ENCODE measurements at regions not wholly inside any gene's neighbourhood (a gene's known extent, or its start where the extent isn't known, plus 50 kb on each side); places are given as distances from the start of the nearest gene placed in this dataset.

GRCh38 chr16:82567175-82567574 is 59.6 kb upstream of the CDH13 start:
- no peak for TF ChIP-seq ZSCAN29 (IDR thresholded peaks at IDR 0.05)
- Histone ChIP-seq H3K4me3 (no peak overlapping the region), H3K9me1 (ENCODE audit: control insufficient read depth, insufficient read depth, low read length) (no peaks in the 10 kb centered on the region), H3K4me2 (ENCODE audit: insufficient read depth, low read length) (no peak overlapping the region), H3K9me3 (replicated peaks; ENCODE audit: control insufficient read depth, insufficient read depth, low read depth, low read length) (no peaks in the 10 kb centered on the region), H3K4me1 (replicated peaks in 1 of 2; ENCODE audit: control insufficient read depth in 2 of 2, insufficient read depth in 2 of 2, low read length in 2 of 2) (no peaks in the 10 kb centered on the region), H2AFZ (ENCODE audit: low read depth, low read length) (no peak overlapping the region), H4K20me1 (replicated peaks; ENCODE audit: control insufficient read depth, insufficient read depth, low read length) (no peaks in the 10 kb centered on the region), H3K9ac (ENCODE audit: insufficient read depth in 1 of 2, low read depth in 2 of 2, low read length in 2 of 2) (no peak overlapping the region), H3K27ac (ENCODE audit: extremely low read depth, low read depth, low read length) (no peak overlapping the region), H3K36me3 (ENCODE audit: control insufficient read depth, insufficient read depth, low read length) (no peaks in the 10 kb centered on the region), H3K27me3 (ENCODE audit: control insufficient read depth in 2 of 2, insufficient read depth in 2 of 2, low read length in 2 of 2) (no peaks in the 10 kb centered on the region), H3K79me2 (ENCODE audit: control insufficient read depth, insufficient read depth, low read length) (no peaks in the 10 kb centered on the region)
- no peak for DNase-seq (ENCODE audit: extremely low read depth in 1 of 4, low spot score in 3 of 4)
- intact Hi-C loops (cut with micrococcal nuclease) (no loop called here), in situ Hi-C loops (cut with MboI) (no loop called here)
- ChIA-PET POLR2A (no interaction called here), CTCF (ENCODE audit: low intra/inter-chr PET ratio) (no interaction called here)
- no TSS peak for BruUV-seq (replicated peaks)
- 0% methylated on average over 5 of the region's 5 CpGs for WGBS (ENCODE audit: insufficient coverage, low coverage, missing lambda C conversion rate)
- no peak for FAIRE-seq
- no peak for ATAC-seq

GRCh38 chr16:82563401-82563800 is 63.4 kb upstream of the CDH13 start:
- H3K36me3 ChIP-seq (ENCODE audit: control insufficient read depth, insufficient read depth, low read length), result no peaks in the 10 kb centered on the region
- ATAC-seq (no peak), FAIRE-seq (no peak), DNase-seq (ENCODE audit: extremely low read depth in 1 of 4, low spot score in 3 of 4) (no peak)
- in situ Hi-C loops (cut with MboI), result no loop called here
- H2AFZ ChIP-seq (ENCODE audit: low read depth, low read length), result no peak overlapping the region
- BruUV-seq (replicated peaks), result no TSS peak
- intact Hi-C loops (cut with micrococcal nuclease), result no loop called here
- H3K27ac ChIP-seq (ENCODE audit: extremely low read depth, low read depth, low read length), result no peak overlapping the region
- POLR2A ChIA-PET, result interaction anchor here (0.6 kb wide), 1 partner anchor 576 kb away, joined by 3 read pairs; no protein-coding TSS in a partner anchor
- no peak overlapping the region for H3K9ac ChIP-seq (ENCODE audit: insufficient read depth in 1 of 2, low read depth in 2 of 2, low read length in 2 of 2)
- H3K79me2 ChIP-seq (ENCODE audit: control insufficient read depth, insufficient read depth, low read length), result no peaks in the 10 kb centered on the region
- H4K20me1 ChIP-seq (replicated peaks; ENCODE audit: control insufficient read depth, insufficient read depth, low read length), result no peaks in the 10 kb centered on the region
- H3K4me2 ChIP-seq (ENCODE audit: insufficient read depth, low read length), result no peak overlapping the region
- H3K9me3 ChIP-seq (replicated peaks; ENCODE audit: control insufficient read depth, insufficient read depth, low read depth, low read length), result no peaks in the 10 kb centered on the region
- CTCF ChIA-PET (ENCODE audit: low intra/inter-chr PET ratio), result no interaction called here
- TF ChIP-seq HMGXB4 (CRISPR knock-in tag; IDR thresholded peaks at IDR 0.05) (no peak), CEBPG (CRISPR knock-in tag; IDR thresholded peaks at IDR 0.05) (no peak), CEBPG (tag; conservative IDR thresholded peaks at IDR 0.05 in 1 of 2, IDR thresholded peaks at IDR 0.05 in 1 of 2) (no peak), MTA2 (IDR thresholded peaks at IDR 0.05; ENCODE audit: low read depth) (no peak), TARDBP (IDR thresholded peaks at IDR 0.05) (no peak), ZNF644 (tag; IDR thresholded peaks at IDR 0.05; ENCODE audit: low read depth) (no peak), RBFOX2 (IDR thresholded peaks at IDR 0.05; ENCODE audit: low read depth, low read length) (no peak), BRF1 (IDR thresholded peaks at IDR 0.05; ENCODE audit: borderline replicate concordance, extremely low read depth, insufficient read length) (no peak), ESRRA (IDR thresholded peaks at IDR 0.05; ENCODE audit: borderline replicate concordance, low read depth) (no peak), ZNF75A (CRISPR knock-in tag; IDR thresholded peaks at IDR 0.05) (no peak)
- H3K9me1 ChIP-seq (ENCODE audit: control insufficient read depth, insufficient read depth, low read length), result no peaks in the 10 kb centered on the region
- H3K4me1 ChIP-seq (replicated peaks in 1 of 2; ENCODE audit: control insufficient read depth in 2 of 2, insufficient read depth in 2 of 2, low read length in 2 of 2), result no peaks in the 10 kb centered on the region
- WGBS (ENCODE audit: insufficient coverage, low coverage, missing lambda C conversion rate), result 0% methylated on average over 3 of the region's 3 CpGs
- H3K4me3 ChIP-seq, result no peak overlapping the region
- no peaks in the 10 kb centered on the region for H3K27me3 ChIP-seq (ENCODE audit: control insufficient read depth in 2 of 2, insufficient read depth in 2 of 2, low read length in 2 of 2)

All from K562 (cell line).